ENCODE measurements at regions not wholly inside any gene's neighbourhood (a gene's known extent, or its start where the extent isn't known, plus 50 kb on each side); places are given as distances from the start of the nearest gene placed in this dataset.
"Not testable (repeated sequence)": the region's sequence is repeated elsewhere in the genome, so short reads cannot be mapped to it uniquely, and the experiment has no call there.

GRCh38 chr2:175842996-175843395, 159.1 kb downstream of the LNPK start:
- ATAC-seq, result no peak
- ChIA-PET CTCF (no interaction called here), RAD21 (ENCODE audit: low non-redundant PET in 1 of 2, low total read pairs in 2 of 2, uncharacterized antibody in 2 of 2, unreplicated experiment in 2 of 2) (no interaction called here), POLR2A (no interaction called here)
- no peak overlapping the region for H3K9ac ChIP-seq (ENCODE audit: low read length)
- no peak overlapping the region for H3K4me2 ChIP-seq (ENCODE audit: low read length)
- H3K27me3 ChIP-seq (ENCODE audit: insufficient read depth, low read length), result no peaks in the 10 kb centered on the region
- no peaks in the 10 kb centered on the region for H3K9me3 ChIP-seq (ENCODE audit: control insufficient read depth in 1 of 2, insufficient read depth in 1 of 2, low read depth in 1 of 2, low read length in 2 of 2)
- H3K36me3 ChIP-seq (ENCODE audit: control insufficient read depth in 1 of 2, insufficient read depth in 2 of 2, low read length in 2 of 2), result no peaks in the 10 kb centered on the region
- no peaks in the 10 kb centered on the region for H4K20me1 ChIP-seq (ENCODE audit: insufficient read depth)
- DNase-seq (ENCODE audit: low read depth, low spot score), result no peak
- intact Hi-C loops (cut with micrococcal nuclease), result no loop called here
- H3K4me1 ChIP-seq (ENCODE audit: control insufficient read depth in 1 of 2, insufficient read depth in 2 of 2, low read length in 2 of 2), result peaks cover 0 to 10% of the 10 kb centered on the region in 2 experiments; a peak in 2 of 4 replicates
- H3K27ac ChIP-seq (ENCODE audit: low read depth, low read length), result no peak overlapping the region
- H2AFZ ChIP-seq (ENCODE audit: low read depth, low read length, poor library complexity, severe bottlenecking), result no peak overlapping the region
- H3K79me2 ChIP-seq (ENCODE audit: insufficient read depth, low read length), result no peaks in the 10 kb centered on the region
- no TSS peak for BruUV-seq (replicated peaks)
- no peak overlapping the region for H3K4me3 ChIP-seq (replicated peaks in 1 of 2; ENCODE audit: low read depth in 1 of 2, low read length in 2 of 2)
- H3K9me2 ChIP-seq (ENCODE audit: insufficient read depth), result no peaks in the 10 kb centered on the region
- TF ChIP-seq ZFX (IDR thresholded peaks at IDR 0.05) (no peak), POLR2A (IDR thresholded peaks at IDR 0.05; ENCODE audit: borderline replicate concordance, extremely low read depth, insufficient read depth, insufficient read length) (no peak), EZH2phosphoT487 (IDR thresholded peaks at IDR 0.05; ENCODE audit: borderline replicate concordance) (no peak), MAX (IDR thresholded peaks at IDR 0.05) (no peak), CBX3 (IDR thresholded peaks at IDR 0.05; ENCODE audit: low read depth) (no peak)

GRCh38 chr2:175840765-175841164, 161.3 kb downstream of the LNPK start:
- H3K9me3 ChIP-seq (ENCODE audit: control insufficient read depth in 1 of 2, insufficient read depth in 1 of 2, low read depth in 1 of 2, low read length in 2 of 2); H3K9ac ChIP-seq (ENCODE audit: low read length); intact Hi-C loops (cut with micrococcal nuclease); H3K36me3 ChIP-seq (ENCODE audit: control insufficient read depth in 1 of 2, insufficient read depth in 2 of 2, low read length in 2 of 2); H4K20me1 ChIP-seq (ENCODE audit: insufficient read depth); H2AFZ ChIP-seq (ENCODE audit: low read depth, low read length, poor library complexity, severe bottlenecking); H3K4me2 ChIP-seq (ENCODE audit: low read length); H3K79me2 ChIP-seq (ENCODE audit: insufficient read depth, low read length); RAD21 ChIA-PET (ENCODE audit: low non-redundant PET in 1 of 2, low total read pairs in 2 of 2, uncharacterized antibody in 2 of 2, unreplicated experiment in 2 of 2); ATAC-seq; H3K4me3 ChIP-seq (replicated peaks in 1 of 2; ENCODE audit: low read depth in 1 of 2, low read length in 2 of 2); H3K27ac ChIP-seq (ENCODE audit: low read depth, low read length); POLR2A ChIA-PET; DNase-seq (ENCODE audit: low read depth, low spot score); H3K9me2 ChIP-seq (ENCODE audit: insufficient read depth); BruUV-seq (replicated peaks); CTCF ChIA-PET; H3K27me3 ChIP-seq (ENCODE audit: insufficient read depth, low read length): not testable (repeated sequence)
- peaks cover 0 to 10% of the 10 kb centered on the region in 2 experiments; a peak in 2 of 4 replicates for H3K4me1 ChIP-seq (ENCODE audit: control insufficient read depth in 1 of 2, insufficient read depth in 2 of 2, low read length in 2 of 2)
